Loucy (cell line): ENCODE measurements at regions not wholly inside any gene's neighbourhood (a gene's known extent, or its start where the extent isn't known, plus 50 kb on each side); places are given as distances from the start of the nearest gene placed in this dataset.

Source experiments
- H2AFZ ChIP-seq: fragments of 200-600 bp; sonication (generic); 2 replicates; pipeline ENCODE4 v1.6.0; 2016; ENCODE audit warnings: antibody characterized with exemption, mild to moderate bottlenecking, low read length, moderate library complexity
- H3F3A ChIP-seq: fragments of 200-600 bp; 2 replicates; pipeline ENCODE4 v1.6.0; 2016; ENCODE audit warnings: antibody characterized with exemption, low read depth, mild to moderate bottlenecking
- H3K27me3 ChIP-seq: fragments of 200-600 bp; sonication (generic); 2 replicates; pipeline ENCODE4 v1.6.1; 2014; ENCODE audit warnings: low read length, mild to moderate bottlenecking; ENCODE audit not compliant: insufficient read depth, poor library complexity, severe bottlenecking
- H3K36me3 ChIP-seq: fragments of 200-600 bp; sonication (generic); 2 replicates; pipeline ENCODE4 v1.6.1; 2016; ENCODE audit warnings: low read length; ENCODE audit not compliant: insufficient read depth
- H3K4me1 ChIP-seq: fragments of 200-600 bp; sonication (generic); 2 replicates; pipeline ENCODE4 v1.5.1; 2014; ENCODE audit warnings: low read length, mild to moderate bottlenecking; ENCODE audit not compliant: insufficient read depth, poor library complexity, severe bottlenecking
- H3K4me2 ChIP-seq: fragments of 200-600 bp; sonication (generic); 2 replicates; pipeline ENCODE4 v1.6.0; 2014; ENCODE audit warnings: antibody characterized with exemption, low read length, low read depth, mild to moderate bottlenecking; ENCODE audit not compliant: poor library complexity, severe bottlenecking
- H3K4me3 ChIP-seq: fragments of 200-600 bp; sonication (generic); 2 replicates; pipeline ENCODE4 v1.5.1; 2014; ENCODE audit warnings: low read length, mild to moderate bottlenecking, mixed read lengths; ENCODE audit not compliant: poor library complexity, severe bottlenecking
- H3K79me2 ChIP-seq: fragments of 200-600 bp; sonication (generic); 2 replicates; pipeline ENCODE4 v1.6.1; 2014; ENCODE audit warnings: low read length; ENCODE audit not compliant: insufficient read depth
- H3K9ac ChIP-seq: fragments of 200-600 bp; sonication (generic); 2 replicates; pipeline ENCODE4 v1.6.0; 2014; ENCODE audit warnings: mild to moderate bottlenecking, low read depth, low read length, moderate library complexity; ENCODE audit not compliant: poor library complexity, severe bottlenecking
- H3K9me2 ChIP-seq: fragments of 200-600 bp; sonication (generic); replicated peaks from 2 replicates; pipeline ENCODE4 v1.6.1; 2016; ENCODE audit warnings: low read depth, low read length, mixed read lengths
- H3K9me3 ChIP-seq: fragments of 200-600 bp; sonication (generic); 2 replicates; pipeline ENCODE4 v1.6.1; 2014; ENCODE audit warnings: mild to moderate bottlenecking, antibody characterized with exemption, low read length, low read depth; ENCODE audit not compliant: insufficient read depth
- H4K20me1 ChIP-seq: fragments of 200-600 bp; sonication (generic); 2 replicates; pipeline ENCODE4 v1.6.0; 2014; ENCODE audit warnings: antibody characterized with exemption, low read length, mild to moderate bottlenecking; ENCODE audit not compliant: insufficient read depth, poor library complexity, severe bottlenecking
- CTCF ChIP-seq: fragments of 200-600 bp; sonication (generic); conservative IDR thresholded peaks from 2 replicates; pipeline ENCODE4 v1.5.1; 2014; ENCODE audit warnings: mild to moderate bottlenecking, antibody characterized with exemption, low read length
- EZH2phosphoT487 ChIP-seq: fragments of 200-600 bp; IDR thresholded peaks from 2 replicates; pipeline ENCODE4 v1.6.1; 2018; ENCODE audit warnings: antibody characterized with exemption, mild to moderate bottlenecking, moderate library complexity, borderline replicate concordance

DNA sequence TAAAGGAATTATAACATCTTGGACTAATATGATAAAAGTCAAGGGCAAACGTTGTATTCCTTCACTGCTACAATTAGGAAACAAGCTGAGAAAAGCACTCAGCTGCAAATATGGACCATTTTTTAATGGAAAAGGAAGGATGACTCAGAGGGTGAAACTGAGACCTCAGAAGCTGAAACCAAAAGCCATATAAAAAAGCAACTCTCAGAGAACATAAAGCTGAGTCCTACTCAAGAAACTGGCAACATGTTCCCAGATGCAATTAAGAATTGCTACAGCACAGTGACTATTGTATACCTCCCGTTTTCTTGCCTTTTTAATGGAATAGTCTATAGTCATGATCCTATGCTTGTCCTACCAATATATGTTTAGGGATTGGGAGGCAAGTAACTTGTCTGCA, 1106.4 kb upstream of the INTU start:
- Histone ChIP-seq H3K4me3 (no peak overlapping the region), H3K9me3 (no peaks in the 10 kb centered on the region), H3K36me3 (no peaks in the 10 kb centered on the region), H3K27me3 (no peaks in the 10 kb centered on the region), H4K20me1 (no peaks in the 10 kb centered on the region), H3K9me2 (no peaks in the 10 kb centered on the region), H3K4me2 (no peak overlapping the region), H3K79me2 (no peaks in the 10 kb centered on the region), H3F3A (no peaks in the 10 kb centered on the region), H3K9ac (no peak overlapping the region), H2AFZ (no peak overlapping the region), H3K4me1 (no peaks in the 10 kb centered on the region)
- no peak for TF ChIP-seq EZH2phosphoT487
- no peak for TF ChIP-seq CTCF

GRCh38 chr4:126529997-126530396, 1102.8 kb upstream of the INTU start:
- Histone ChIP-seq H3K4me2 (no peak overlapping the region), H3K4me1 (no peaks in the 10 kb centered on the region), H3K9ac (no peak overlapping the region), H3K27me3 (no peaks in the 10 kb centered on the region), H3K36me3 (no peaks in the 10 kb centered on the region), H4K20me1 (no peaks in the 10 kb centered on the region), H3K4me3 (no peak overlapping the region), H3K9me2 (no peaks in the 10 kb centered on the region), H3F3A (no peaks in the 10 kb centered on the region), H2AFZ (no peak overlapping the region), H3K9me3 (no peaks in the 10 kb centered on the region), H3K79me2 (no peaks in the 10 kb centered on the region)
- no peak for TF ChIP-seq EZH2phosphoT487
- TF ChIP-seq CTCF: no peak

DNA sequence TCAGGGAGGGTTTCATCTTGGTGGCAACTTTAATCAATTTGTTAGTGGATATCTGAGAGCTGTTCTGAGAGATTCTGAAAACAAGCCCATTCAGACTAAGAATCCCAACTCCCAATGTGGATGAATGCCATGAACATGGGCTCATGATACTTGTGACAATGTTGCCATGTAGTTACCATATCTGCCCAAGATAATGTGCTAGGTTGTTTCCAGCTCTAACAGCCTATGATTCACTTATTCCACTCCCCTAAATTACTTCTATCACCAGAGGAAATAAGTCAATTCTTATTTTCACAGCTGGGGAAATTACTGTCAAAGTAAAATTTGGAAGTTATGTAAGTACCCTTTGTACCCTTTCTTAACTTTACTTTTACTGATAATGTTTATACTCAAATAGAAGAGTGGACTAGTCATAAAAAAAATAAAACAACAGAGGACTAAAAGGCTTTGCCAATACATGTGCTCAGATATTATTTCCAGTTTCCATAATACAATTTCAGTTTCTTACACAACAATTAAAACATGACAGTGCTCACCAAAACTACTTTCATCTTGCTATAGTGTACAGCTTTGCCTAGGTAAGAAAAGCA, 1101.7 kb upstream of the INTU start:
- H3K4me2 ChIP-seq: no peak overlapping the region
- H3K4me3 ChIP-seq: no peak overlapping the region
- H3K36me3 ChIP-seq: no peaks in the 10 kb centered on the region
- H3K9ac ChIP-seq: no peak overlapping the region
- H3K27me3 ChIP-seq: no peaks in the 10 kb centered on the region
- no peaks in the 10 kb centered on the region for H3F3A ChIP-seq
- no peaks in the 10 kb centered on the region for H3K9me2 ChIP-seq
- H3K79me2 ChIP-seq: no peaks in the 10 kb centered on the region
- H3K4me1 ChIP-seq: no peaks in the 10 kb centered on the region
- H4K20me1 ChIP-seq: no peaks in the 10 kb centered on the region
- H2AFZ ChIP-seq: no peak overlapping the region
- H3K9me3 ChIP-seq: no peaks in the 10 kb centered on the region
- TF ChIP-seq CTCF (no peak), EZH2phosphoT487 (no peak)
